ENCODE measurements at regions not wholly inside any gene's neighbourhood (a gene's known extent, or its start where the extent isn't known, plus 50 kb on each side); places are given as distances from the start of the nearest gene placed in this dataset.

GRCh38 chr12:91264178-91264577 lies 81.6 kb upstream of the DCN start:
- TF ChIP-seq CTCF (IDR thresholded peaks at IDR 0.05; ENCODE audit: borderline replicate concordance, extremely low read depth, low read length, poor library complexity, severe bottlenecking) (no peak), EZH2 (IDR thresholded peaks at IDR 0.05; ENCODE audit: borderline replicate concordance, low read depth, low read length, severe bottlenecking) (no peak)
